Muscle layer of duodenum (tissue), 2 donors: ENCODE measurements at regions not wholly inside any gene's neighbourhood (a gene's known extent, or its start where the extent isn't known, plus 50 kb on each side); places are given as distances from the start of the nearest gene placed in this dataset.
"Not testable (repeated sequence)": the region's sequence is repeated elsewhere in the genome, so short reads cannot be mapped to it uniquely, and the experiment has no call there.

Experiments
- H3K27ac ChIP-seq: one replicate; pipeline ENCODE4 v1.7.0; 2013; ENCODE audit warnings: mild to moderate bottlenecking, low read length
- H3K27me3 ChIP-seq: one replicate; pipeline ENCODE4 v1.7.0; 2013; ENCODE audit warnings: low read depth, mild to moderate bottlenecking, control low read depth, low read length
- H3K36me3 ChIP-seq, 2 donors: one replicate each; pipeline ENCODE4 v1.7.0; 2013; ENCODE audit warnings: low read length in 2 of 2, control low read depth in 1 of 2, mild to moderate bottlenecking in 1 of 2; ENCODE audit not compliant: insufficient read depth in 2 of 2, control insufficient read depth in 1 of 2
- H3K4me1 ChIP-seq, 2 donors: one replicate each; pipeline ENCODE4 v1.7.0; 2013; ENCODE audit warnings: low read length in 2 of 2, mild to moderate bottlenecking in 2 of 2, control low read depth in 1 of 2, moderate library complexity in 1 of 2; ENCODE audit not compliant: insufficient read depth in 2 of 2, control insufficient read depth in 1 of 2
- H3K4me3 ChIP-seq, 2 donors: one replicate each; pipeline ENCODE4 v1.7.0; 2013; ENCODE audit warnings: low read length in 2 of 2, low read depth in 1 of 2, mild to moderate bottlenecking in 1 of 2
- H3K9me3 ChIP-seq, 2 donors: one replicate each; pipeline ENCODE4 v1.7.0; 2013; ENCODE audit warnings: low read length in 2 of 2, control low read depth in 1 of 2, mild to moderate bottlenecking in 1 of 2; ENCODE audit not compliant: control insufficient read depth in 1 of 2
- donor health status: healthy.

GRCh38 chr20:6348908-6349307, 226.1 kb upstream of the FERMT1 start:
- Histone ChIP-seq H3K27ac (no peak overlapping the region), H3K36me3 (no peaks in the 10 kb centered on the region), H3K9me3 (no peaks in the 10 kb centered on the region), H3K27me3 (no peaks in the 10 kb centered on the region), H3K4me1 (no peaks in the 10 kb centered on the region), H3K4me3 (no peak overlapping the region)

DNA sequence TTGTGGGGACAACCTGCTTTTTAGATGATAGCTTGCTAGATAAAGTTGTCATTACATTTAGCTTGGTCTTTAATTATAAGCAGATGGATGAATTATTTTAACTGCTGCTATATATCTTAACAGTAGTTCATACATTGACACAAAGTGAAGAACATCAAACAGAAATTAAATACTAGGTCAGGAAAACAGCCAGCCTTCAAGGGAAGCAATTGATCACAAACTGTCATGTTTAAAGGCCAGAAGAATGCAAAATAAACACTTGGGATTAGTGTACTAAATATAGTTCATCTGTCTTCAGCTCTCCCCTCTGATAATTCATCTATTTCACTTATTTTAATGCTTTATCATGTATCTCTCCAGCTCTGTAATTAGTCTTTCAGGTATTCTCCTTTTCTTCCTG, 225.1 kb upstream of the FERMT1 start:
- Histone ChIP-seq H3K4me1 (no peaks in the 10 kb centered on the region), H3K27me3 (no peaks in the 10 kb centered on the region), H3K36me3 (no peaks in the 10 kb centered on the region), H3K9me3 (no peaks in the 10 kb centered on the region), H3K4me3 (no peak overlapping the region), H3K27ac (no peak overlapping the region)

- H3K36me3 ChIP-seq, result no peaks in the 10 kb centered on the region
- H3K27ac ChIP-seq, result no peak overlapping the region
- no peaks in the 10 kb centered on the region for H3K27me3 ChIP-seq
- H3K9me3 ChIP-seq, result no peaks in the 10 kb centered on the region
- no peaks in the 10 kb centered on the region for H3K4me1 ChIP-seq
- H3K4me3 ChIP-seq, result no peak overlapping the region
Measured at GRCh38 chr20:6341491-6341890, 218.7 kb upstream of the FERMT1 start.

- no peaks in the 10 kb centered on the region for H3K4me1 ChIP-seq
- H3K9me3 ChIP-seq, result no peaks in the 10 kb centered on the region
- no peaks in the 10 kb centered on the region for H3K36me3 ChIP-seq
- H3K4me3 ChIP-seq, result no peak overlapping the region
- no peak overlapping the region for H3K27ac ChIP-seq
- H3K27me3 ChIP-seq, result no peaks in the 10 kb centered on the region
Measured at GRCh38 chr20:6339176-6339575, 216.3 kb upstream of the FERMT1 start.

- Histone ChIP-seq H3K27me3 (no peaks in the 10 kb centered on the region), H3K4me3 (no peak overlapping the region), H3K27ac (no peak overlapping the region), H3K4me1 (no peaks in the 10 kb centered on the region), H3K9me3 (peaks cover 0 to 3% of the 10 kb centered on the region in 2 donors), H3K36me3 (no peaks in the 10 kb centered on the region)
Measured at GRCh38 chr20:6333110-6333509, 210.3 kb upstream of the FERMT1 start.

DNA sequence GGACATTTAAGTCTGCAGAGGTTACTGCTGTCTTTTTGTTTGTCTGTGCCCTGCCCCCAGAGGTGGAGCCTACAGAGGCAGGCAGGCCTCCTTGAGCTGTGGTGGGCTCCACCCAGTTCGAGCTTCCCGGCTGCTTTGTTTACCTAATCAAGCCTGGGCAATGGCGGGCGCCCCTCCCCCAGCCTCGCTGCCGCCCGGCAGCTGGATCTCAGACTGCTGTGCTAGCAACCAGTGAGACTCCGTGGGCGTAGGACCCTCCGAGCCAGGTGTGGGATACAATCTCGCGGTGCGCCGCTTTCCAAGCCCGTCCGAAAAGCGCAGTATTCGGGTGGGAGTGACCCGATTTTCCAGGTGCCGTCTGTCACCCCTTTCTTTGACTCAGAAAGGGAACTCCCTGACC, 198.4 kb upstream of the FERMT1 start:
- not testable (repeated sequence) for H3K4me3 ChIP-seq, H3K4me1 ChIP-seq, H3K27me3 ChIP-seq, H3K36me3 ChIP-seq, H3K27ac ChIP-seq
- peaks cover 0 to 12% of the 10 kb centered on the region in 2 donors for H3K9me3 ChIP-seq

- Histone ChIP-seq H3K27me3 (no peaks in the 10 kb centered on the region), H3K9me3 (peaks cover 0 to 23% of the 10 kb centered on the region in 2 donors), H3K27ac (no peak overlapping the region), H3K36me3 (no peaks in the 10 kb centered on the region), H3K4me1 (no peaks in the 10 kb centered on the region), H3K4me3 (no peak overlapping the region)
Measured at GRCh38 chr20:6311841-6312655, 189.2 kb upstream of the FERMT1 start.

GRCh38 chr20:6311097-6311496, 188.3 kb upstream of the FERMT1 start:
- Histone ChIP-seq H3K4me3 (no peak overlapping the region), H3K4me1 (no peaks in the 10 kb centered on the region), H3K27me3 (no peaks in the 10 kb centered on the region), H3K9me3 (peaks cover 0 to 23% of the 10 kb centered on the region in 2 donors), H3K36me3 (no peaks in the 10 kb centered on the region), H3K27ac (no peak overlapping the region)

- H3K4me3 ChIP-seq, result no peak overlapping the region
- no peak overlapping the region for H3K27ac ChIP-seq
- H3K27me3 ChIP-seq, result no peaks in the 10 kb centered on the region
- no peaks in the 10 kb centered on the region for H3K36me3 ChIP-seq
- no peaks in the 10 kb centered on the region for H3K9me3 ChIP-seq
- H3K4me1 ChIP-seq, result no peaks in the 10 kb centered on the region
Measured at GRCh38 chr20:6305536-6305935, 182.7 kb upstream of the FERMT1 start.

DNA sequence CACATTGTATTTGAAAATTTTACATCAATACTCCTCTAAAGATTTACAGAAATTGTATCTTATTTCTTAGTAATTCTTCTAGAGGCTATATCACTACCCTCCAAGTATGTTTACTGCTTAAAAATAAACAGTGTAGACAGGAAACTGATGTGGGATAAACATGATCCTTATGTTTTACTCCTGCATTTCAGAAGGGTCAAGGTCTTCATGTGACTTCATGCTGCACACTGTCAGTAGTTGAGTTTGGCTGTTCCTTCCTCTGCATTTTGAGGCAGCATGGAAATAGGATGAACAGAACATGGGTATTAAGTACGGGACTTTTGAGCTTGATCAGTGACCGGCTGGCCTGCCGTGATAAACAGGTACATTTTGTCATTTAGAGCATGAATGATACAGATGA, 179.2 kb upstream of the FERMT1 start:
- Histone ChIP-seq H3K27me3 (no peaks in the 10 kb centered on the region), H3K4me3 (no peak overlapping the region), H3K27ac (no peak overlapping the region), H3K36me3 (no peaks in the 10 kb centered on the region), H3K9me3 (no peaks in the 10 kb centered on the region), H3K4me1 (no peaks in the 10 kb centered on the region)

- no peaks in the 10 kb centered on the region for H3K9me3 ChIP-seq
- no peaks in the 10 kb centered on the region for H3K4me1 ChIP-seq
- no peak overlapping the region for H3K27ac ChIP-seq
- no peaks in the 10 kb centered on the region for H3K27me3 ChIP-seq
- no peaks in the 10 kb centered on the region for H3K36me3 ChIP-seq
- no peak overlapping the region for H3K4me3 ChIP-seq
Measured at GRCh38 chr20:6299456-6299855, 176.6 kb upstream of the FERMT1 start.

- no peaks in the 10 kb centered on the region for H3K4me1 ChIP-seq
- no peak overlapping the region for H3K27ac ChIP-seq
- H3K27me3 ChIP-seq, result no peaks in the 10 kb centered on the region
- H3K4me3 ChIP-seq, result no peak overlapping the region
- H3K36me3 ChIP-seq, result no peaks in the 10 kb centered on the region
- no peaks in the 10 kb centered on the region for H3K9me3 ChIP-seq
Measured at GRCh38 chr20:6298049-6298448, 175.2 kb upstream of the FERMT1 start.
